ENCODE measurements at regions not wholly inside any gene's neighbourhood (a gene's known extent, or its start where the extent isn't known, plus 50 kb on each side); places are given as distances from the start of the nearest gene placed in this dataset.

DNA sequence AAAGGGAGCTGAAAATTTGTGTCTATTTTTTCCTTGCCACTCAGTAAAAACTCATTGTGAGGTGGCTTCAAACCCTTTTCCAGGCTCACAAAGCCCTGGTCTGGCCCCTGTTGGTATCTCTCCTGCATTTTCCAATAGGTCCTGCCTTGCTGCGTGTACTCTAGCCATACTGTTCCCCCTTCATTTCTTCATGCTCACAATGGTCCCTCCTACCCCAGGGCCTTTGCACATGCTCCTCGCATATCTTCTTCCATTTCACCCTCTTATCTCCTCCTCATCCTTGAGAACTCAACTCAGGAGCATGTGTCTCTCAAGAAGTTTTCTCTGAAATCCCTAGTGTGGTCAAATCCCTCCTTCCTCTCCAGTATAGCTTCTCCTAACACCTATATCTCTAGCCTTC, 186.6 kb downstream of the MBOAT1 start:
- no peak for DNase-seq

DNA sequence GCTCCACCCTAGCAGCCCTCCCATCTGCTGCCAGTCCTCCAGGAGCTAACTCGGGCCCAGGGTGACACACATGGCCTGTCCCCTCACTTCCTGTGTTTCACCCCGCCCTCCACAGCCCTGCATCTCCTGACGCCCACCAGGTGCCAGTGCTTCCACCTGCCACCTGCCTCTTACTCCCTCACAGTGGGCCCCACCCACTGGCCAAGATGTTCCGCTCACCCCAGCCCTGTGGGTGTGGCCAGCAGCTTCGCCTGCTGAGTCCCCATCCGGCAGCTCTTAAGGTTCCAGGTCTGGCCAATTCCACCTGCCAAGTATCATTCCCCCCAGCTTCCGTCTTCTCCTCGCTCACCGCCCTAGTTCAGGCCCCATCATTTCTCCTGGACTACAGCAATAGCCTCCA, 184.1 kb downstream of the MBOAT1 start:
- DNase-seq: no peak

DNA sequence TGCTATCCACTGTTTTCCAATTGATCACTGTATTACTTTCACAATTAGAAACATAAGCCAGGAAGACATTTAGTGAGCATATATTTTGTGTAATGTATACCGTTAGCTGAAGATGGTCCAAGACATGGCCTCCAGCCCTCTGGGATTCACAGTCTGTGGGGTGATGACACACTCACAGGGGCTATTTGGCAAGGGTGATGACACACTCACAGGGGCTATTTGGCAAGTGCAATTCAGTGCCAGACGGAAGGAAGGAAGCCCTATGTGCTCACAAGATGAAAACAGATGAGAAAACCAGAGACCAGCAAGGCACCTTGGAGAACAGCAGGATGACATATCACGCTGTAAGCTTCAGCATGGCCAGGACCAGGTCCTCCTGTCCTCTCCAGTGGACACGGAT, 183.7 kb downstream of the MBOAT1 start:
- no peak for DNase-seq

DNA sequence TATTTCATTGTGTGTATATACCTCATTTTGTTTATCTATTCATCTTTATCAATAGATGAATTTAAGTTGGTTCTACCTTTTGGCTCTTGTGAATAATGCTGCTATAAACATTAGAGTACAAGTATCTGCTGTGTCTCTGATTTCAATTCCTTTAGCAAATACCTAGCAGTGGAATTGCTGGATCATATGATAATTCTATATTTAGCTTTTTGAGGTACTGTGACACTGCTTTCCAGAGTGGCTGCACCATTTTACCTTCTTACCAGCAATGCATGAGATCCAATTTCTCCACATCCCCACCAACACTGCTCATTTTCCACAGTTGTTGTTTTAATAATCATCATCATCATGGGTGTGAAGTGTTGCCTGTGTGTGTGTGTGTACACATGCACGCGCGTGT, 182.3 kb downstream of the MBOAT1 start:
- DNase-seq: no peak

DNA sequence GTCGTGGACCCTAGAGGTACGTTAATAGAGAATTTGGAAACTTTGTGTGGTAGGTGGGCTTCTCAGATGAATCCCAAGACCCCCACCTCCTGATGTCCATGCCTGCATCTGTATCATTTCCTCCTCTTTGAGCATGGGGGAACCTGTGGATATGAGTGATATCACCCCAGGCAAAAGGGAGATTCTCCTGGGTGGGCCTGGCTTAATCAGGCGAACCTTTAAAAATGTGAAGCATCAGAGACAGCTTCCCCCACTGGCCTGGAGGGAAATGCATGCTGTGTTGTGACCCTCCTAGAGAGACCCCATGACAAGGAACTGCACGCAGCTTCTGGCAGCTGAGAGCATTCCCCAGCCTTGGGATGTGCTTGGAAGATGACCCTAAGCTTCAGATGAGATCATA, 180.9 kb downstream of the MBOAT1 start:
- no peak for DNase-seq

DNA sequence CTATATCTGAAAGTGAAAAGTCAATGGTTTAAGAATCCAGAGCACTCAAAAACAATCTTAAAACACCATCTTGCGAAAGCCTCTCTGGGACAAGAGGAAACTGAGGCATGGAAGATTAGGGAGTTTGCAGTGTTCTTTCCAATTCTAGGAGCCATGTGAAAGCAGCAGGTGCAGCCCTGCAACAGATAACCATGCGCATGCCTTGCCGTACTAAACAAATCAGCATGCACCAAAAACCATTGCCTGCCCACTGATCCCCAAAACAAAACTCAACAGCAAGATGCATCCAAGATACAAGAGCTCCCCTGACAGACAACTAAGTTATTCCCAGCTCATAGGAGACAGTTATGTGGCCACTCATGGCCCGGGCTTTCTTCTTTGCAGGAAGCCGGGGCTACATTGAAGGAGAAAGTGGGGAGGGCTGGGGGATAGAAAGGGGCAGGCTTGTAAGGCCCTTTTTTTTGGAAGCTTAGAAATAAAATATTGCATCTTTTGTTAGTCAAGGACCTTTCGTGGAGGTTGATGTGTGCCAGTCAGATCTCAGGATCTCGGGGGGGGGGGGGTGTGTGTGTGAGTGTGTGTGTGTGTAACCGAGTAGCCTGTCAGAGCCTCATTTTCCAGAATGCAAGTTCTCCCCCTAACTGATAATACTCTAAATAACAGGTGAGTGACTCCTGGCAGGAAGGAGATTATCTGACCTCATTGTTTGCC, 178.4 kb downstream of the MBOAT1 start:
- DNase-seq: no peak

DNA sequence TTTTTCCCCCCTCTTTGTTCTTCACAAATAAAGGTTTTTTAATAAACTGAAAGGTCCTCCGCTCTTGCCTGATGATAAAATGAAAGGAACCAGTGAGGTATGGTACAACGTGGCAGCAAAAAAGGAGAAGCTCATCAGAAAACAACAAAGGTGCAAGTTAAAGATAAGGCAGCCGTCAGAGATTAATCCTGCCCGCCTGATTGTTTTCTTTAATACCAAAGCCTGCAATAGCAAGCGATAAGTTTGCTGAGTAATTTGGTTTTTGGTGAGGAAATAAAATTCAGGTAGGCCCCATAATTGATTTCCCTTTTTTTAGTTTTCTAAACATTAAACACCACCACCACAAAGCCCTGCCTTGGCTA, 177.9 kb downstream of the MBOAT1 start:
- DNase-seq: no peak

DNA sequence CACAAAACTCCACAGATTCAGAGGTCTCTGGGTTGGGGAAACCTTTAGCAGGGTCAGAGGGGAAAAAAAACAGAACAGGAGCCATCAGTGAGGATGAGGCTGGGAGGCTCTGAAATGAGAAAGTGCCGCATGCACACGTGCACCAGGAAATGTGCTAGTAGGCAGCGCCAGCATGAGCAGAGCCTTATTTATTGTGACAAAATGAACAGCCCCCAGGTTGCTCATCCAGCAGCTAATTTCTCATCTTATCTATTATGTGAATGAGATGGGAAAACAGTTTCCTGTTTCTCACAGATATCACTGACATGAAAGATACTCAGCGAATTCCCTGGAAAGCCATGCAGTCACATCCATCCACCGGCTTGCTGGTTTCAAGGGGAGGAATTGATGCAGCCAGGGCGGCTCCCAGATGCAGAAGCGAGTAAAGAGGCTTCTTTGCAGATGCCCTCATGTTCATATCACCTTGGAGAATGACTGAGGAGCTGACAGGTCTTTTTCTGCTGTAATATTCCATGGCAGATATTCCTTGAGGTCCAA, 176.1 kb downstream of the MBOAT1 start:
- no peak for DNase-seq

DNA sequence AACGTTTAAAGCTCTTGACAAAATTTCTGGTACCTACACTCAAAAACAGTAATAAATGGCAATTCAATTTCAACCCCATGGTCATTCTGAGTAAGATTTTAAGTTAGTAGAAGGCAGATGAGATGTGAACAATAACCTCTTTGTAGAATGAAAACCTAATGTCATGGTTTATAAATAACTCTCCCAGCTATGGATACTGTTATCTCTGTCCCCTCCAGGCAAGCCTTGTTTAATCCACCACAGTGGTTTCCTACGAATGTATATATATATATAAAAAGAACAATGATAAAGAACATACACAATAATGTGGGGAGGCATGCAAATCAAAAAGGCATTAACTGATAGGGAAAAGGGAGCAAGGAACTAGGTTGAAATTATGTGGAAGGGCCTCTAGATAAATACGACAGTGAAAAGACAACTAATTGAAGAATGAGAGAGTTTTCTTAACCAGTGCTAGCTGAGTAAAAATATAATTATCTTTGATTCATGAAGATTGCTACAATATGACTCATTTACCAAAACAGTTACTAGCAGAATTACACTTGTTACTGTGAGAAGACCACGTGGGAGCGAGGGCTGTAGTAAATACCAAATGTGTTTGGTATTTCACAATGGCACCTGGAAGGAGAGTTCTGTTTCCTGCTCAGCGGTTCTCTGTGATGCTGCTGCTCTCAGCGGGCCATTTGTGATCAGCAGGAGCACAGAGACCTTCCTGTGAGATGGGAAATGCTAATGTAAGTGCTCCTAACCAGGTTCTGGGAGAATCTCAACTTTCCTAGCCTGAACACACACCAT, 173.7 kb downstream of the MBOAT1 start:
- no peak for DNase-seq

DNA sequence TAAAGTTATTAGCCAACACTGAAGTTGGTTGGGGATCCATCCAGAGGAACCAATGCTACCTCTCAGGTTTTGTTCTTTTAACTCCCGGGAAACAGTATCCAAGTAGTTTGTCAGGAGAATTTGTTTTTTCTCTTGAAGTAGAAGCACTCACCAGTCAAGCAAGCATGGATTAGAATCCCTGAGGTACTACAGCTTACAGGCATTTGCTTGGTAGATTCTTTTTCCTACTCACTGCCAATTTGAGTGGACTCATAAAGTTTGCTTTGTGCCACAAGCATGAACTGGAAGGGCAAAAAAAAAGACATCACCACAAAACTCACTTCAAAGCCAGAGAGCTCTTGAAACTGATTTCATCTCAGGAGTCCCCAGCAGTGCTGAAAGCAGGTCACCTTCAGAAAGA, 167.4 kb downstream of the MBOAT1 start:
- no peak for DNase-seq

Measured in SW 1271 (cell line).